ENCODE measurements at regions not wholly inside any gene's neighbourhood (a gene's known extent, or its start where the extent isn't known, plus 50 kb on each side); places are given as distances from the start of the nearest gene placed in this dataset.

DNA sequence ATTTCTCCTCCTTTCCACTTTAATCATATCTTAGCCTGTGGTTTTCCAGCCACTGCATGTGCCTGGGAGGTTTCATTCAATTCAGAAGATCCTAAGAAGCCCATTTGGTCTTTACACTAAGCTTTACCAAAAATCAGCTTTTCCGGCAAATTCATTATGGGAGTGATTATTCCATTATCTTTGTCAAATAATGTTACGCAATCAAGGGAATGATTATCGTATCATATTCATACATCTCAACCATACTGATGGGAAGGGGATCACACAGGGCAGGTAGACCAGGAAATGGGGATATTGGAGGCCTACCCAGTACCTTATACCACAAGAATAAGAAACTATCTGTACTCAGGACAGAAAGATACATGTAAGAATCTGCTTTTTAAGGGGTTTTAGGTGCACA, 440.5 kb downstream of the GPATCH2 start:
- Mint-ChIP-seq H3K4me1 (ENCODE audit: low read depth, unreplicated experiment) (no peaks in the 10 kb centered on the region), H3K27me3 (ENCODE audit: unreplicated experiment) (no peaks in the 10 kb centered on the region), H3K36me3 (ENCODE audit: unreplicated experiment) (no peaks in the 10 kb centered on the region), H3K27ac (ENCODE audit: unreplicated experiment) (no peak overlapping the region), H3K4me3 (ENCODE audit: unreplicated experiment) (no peak overlapping the region), H3K9me3 (ENCODE audit: unreplicated experiment) (no peaks in the 10 kb centered on the region)
- TF ChIP-seq, protein P1, sequence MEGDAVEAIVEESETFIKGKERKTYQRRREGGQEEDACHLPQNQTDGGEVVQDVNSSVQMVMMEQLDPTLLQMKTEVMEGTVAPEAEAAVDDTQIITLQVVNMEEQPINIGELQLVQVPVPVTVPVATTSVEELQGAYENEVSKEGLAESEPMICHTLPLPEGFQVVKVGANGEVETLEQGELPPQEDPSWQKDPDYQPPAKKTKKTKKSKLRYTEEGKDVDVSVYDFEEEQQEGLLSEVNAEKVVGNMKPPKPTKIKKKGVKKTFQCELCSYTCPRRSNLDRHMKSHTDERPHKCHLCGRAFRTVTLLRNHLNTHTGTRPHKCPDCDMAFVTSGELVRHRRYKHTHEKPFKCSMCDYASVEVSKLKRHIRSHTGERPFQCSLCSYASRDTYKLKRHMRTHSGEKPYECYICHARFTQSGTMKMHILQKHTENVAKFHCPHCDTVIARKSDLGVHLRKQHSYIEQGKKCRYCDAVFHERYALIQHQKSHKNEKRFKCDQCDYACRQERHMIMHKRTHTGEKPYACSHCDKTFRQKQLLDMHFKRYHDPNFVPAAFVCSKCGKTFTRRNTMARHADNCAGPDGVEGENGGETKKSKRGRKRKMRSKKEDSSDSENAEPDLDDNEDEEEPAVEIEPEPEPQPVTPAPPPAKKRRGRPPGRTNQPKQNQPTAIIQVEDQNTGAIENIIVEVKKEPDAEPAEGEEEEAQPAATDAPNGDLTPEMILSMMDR (IDR thresholded peaks at IDR 0.05; ENCODE audit: partially characterized antibody, unreplicated experiment): no peak
- no peak for DNase-seq

DNA sequence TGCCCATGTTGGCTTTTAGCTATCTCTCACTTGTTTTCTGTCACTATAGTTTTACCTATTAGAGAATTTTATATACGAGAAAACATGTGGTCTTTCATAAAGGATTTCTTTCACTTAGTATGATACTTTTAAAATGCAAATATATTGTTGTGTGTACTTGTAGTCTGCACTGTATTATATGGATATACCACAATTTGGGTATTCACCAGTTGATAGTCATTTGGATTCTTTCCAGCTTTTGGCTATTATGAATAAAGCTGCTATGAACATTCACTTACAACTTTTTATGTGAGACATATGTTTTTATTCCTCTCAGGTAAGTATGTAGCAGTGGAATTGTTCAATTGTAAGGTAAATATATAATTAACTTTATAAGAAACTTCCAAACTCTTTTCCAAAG, 441.5 kb downstream of the GPATCH2 start:
- H3K4me1 Mint-ChIP-seq (ENCODE audit: low read depth, unreplicated experiment): no peaks in the 10 kb centered on the region
- no peaks in the 10 kb centered on the region for H3K36me3 Mint-ChIP-seq (ENCODE audit: unreplicated experiment)
- no peaks in the 10 kb centered on the region for H3K9me3 Mint-ChIP-seq (ENCODE audit: unreplicated experiment)
- no peaks in the 10 kb centered on the region for H3K27me3 Mint-ChIP-seq (ENCODE audit: unreplicated experiment)
- no peak for DNase-seq
- TF ChIP-seq, protein P1 (IDR thresholded peaks at IDR 0.05; ENCODE audit: partially characterized antibody, unreplicated experiment): no peak
- H3K4me3 Mint-ChIP-seq (ENCODE audit: unreplicated experiment): no peak overlapping the region
- no peak overlapping the region for H3K27ac Mint-ChIP-seq (ENCODE audit: unreplicated experiment)

DNA sequence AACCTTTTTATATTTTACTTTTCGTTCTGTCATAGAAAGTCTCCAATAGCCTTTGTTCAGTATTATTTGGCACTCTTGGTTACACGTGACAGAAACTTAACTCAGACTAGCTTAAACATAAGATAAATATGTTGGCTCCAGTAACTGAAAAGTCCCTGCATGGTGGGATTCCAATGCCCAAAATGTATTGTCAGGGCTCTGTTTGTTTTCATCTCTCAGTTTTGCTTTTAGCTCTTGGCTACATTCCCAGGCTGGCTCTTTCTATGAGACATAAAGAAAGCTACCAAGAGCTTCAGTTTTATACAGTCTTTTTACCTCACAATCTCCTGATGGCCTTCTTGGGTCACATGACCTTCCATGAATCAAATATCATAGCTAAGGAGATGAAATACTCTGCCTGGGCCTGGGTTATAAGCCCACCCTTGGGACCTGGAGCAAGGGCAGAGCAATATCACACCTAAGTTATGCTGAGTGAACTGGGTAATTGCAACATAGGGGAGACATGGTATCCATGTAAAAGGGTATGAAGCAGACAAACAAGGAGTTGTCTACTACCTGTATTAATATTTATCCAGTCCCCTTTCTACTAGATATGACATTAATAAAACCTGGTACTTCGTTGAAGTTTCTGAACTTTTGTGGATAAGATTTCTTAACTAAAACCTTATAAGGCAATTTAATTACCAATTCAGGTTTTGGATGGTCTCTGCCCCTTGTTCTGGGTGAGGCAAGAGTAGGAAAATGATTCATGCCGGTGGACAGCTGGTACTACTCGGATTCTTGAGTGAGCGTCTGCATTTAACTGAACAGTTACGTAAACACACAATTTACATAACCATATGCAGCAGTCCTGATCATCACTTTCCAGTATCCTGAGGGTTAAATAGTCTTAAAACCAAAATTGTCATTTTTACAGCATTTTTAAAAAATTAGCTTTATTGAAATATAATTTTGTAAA, 442.3 kb downstream of the GPATCH2 start:
- TF ChIP-seq, protein P1 (IDR thresholded peaks at IDR 0.05; ENCODE audit: partially characterized antibody, unreplicated experiment): no peak
- Mint-ChIP-seq H3K36me3 (ENCODE audit: unreplicated experiment) (no peaks in the 10 kb centered on the region), H3K27me3 (ENCODE audit: unreplicated experiment) (no peaks in the 10 kb centered on the region), H3K27ac (ENCODE audit: unreplicated experiment) (no peak overlapping the region), H3K9me3 (ENCODE audit: unreplicated experiment) (no peaks in the 10 kb centered on the region), H3K4me1 (ENCODE audit: low read depth, unreplicated experiment) (no peaks in the 10 kb centered on the region), H3K4me3 (ENCODE audit: unreplicated experiment) (no peak overlapping the region)
- DNase-seq: no peak

DNA sequence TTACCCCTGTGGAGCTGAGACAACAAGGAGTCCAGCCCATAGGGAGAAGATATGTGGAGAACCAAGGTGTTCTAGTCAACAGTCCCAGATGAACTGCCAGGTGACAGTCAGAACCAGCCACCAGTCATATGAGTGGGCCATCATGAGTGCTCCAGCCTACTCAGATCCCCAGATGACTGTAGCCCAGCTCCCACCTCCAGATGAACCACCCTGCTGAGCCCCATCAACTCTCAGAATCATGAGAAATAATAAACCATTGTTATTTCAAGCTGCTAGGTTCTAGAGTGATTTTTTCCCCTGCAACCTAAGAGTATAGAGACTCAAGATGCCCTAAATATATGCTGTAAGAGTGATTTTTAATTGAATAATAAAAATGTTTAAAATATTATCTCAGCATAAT, 444.2 kb downstream of the GPATCH2 start:
- no peak overlapping the region for H3K27ac Mint-ChIP-seq (ENCODE audit: unreplicated experiment)
- no peaks in the 10 kb centered on the region for H3K9me3 Mint-ChIP-seq (ENCODE audit: unreplicated experiment)
- H3K4me3 Mint-ChIP-seq (ENCODE audit: unreplicated experiment): no peak overlapping the region
- no peaks in the 10 kb centered on the region for H3K27me3 Mint-ChIP-seq (ENCODE audit: unreplicated experiment)
- no peaks in the 10 kb centered on the region for H3K36me3 Mint-ChIP-seq (ENCODE audit: unreplicated experiment)
- TF ChIP-seq, protein P1 (IDR thresholded peaks at IDR 0.05; ENCODE audit: partially characterized antibody, unreplicated experiment): no peak
- no peaks in the 10 kb centered on the region for H3K4me1 Mint-ChIP-seq (ENCODE audit: low read depth, unreplicated experiment)
- no peak for DNase-seq

DNA sequence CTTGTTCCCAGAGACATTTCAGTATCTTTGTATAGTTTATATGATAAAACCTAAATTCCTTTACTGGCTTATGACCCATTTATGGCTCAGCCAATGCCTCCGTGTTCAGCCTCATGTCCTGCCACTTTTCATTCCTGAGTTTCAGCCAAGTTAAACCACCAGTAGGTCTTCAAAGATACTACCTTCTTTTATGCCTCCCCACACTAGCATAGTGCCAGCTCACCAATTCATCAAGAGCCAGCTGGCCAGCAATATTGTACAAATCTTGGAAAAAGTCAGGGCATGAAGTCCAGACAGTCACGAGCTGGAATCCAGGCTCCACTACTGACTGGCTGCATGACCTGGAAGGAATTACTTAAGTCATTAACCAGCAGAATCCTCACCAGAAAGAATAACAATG, 446.0 kb downstream of the GPATCH2 start:
- Mint-ChIP-seq H3K9me3 (ENCODE audit: unreplicated experiment) (no peaks in the 10 kb centered on the region), H3K36me3 (ENCODE audit: unreplicated experiment) (no peaks in the 10 kb centered on the region), H3K27ac (ENCODE audit: unreplicated experiment) (no peak overlapping the region), H3K4me1 (ENCODE audit: low read depth, unreplicated experiment) (no peaks in the 10 kb centered on the region), H3K4me3 (ENCODE audit: unreplicated experiment) (no peak overlapping the region), H3K27me3 (ENCODE audit: unreplicated experiment) (no peaks in the 10 kb centered on the region)
- DNase-seq: no peak
- TF ChIP-seq, protein P1 (IDR thresholded peaks at IDR 0.05; ENCODE audit: partially characterized antibody, unreplicated experiment): no peak

Data from glutamatergic neuron (in vitro differentiated cells).